ENCODE measurements at regions not wholly inside any gene's neighbourhood (a gene's known extent, or its start where the extent isn't known, plus 50 kb on each side); places are given as distances from the start of the nearest gene placed in this dataset.

DNA sequence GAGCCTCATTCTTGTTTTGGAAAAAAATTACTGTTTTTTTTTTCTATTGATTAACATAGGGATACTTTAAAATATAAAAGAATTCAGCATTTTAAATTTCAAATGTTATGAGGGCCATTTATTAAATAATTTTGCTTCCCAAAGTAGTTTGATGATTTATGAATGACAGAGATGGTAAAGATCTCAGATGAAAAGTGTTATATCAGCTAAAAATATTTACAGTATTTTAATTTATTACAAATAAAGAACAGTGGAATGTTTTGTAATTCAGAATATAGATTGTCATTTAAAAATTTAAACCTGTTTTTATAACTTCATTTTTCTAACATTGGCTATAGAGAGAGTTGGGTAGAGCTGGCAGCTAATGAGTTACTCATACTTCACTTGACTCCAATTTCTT lies 256.0 kb downstream of the TPBG start:
- no peaks in the 10 kb centered on the region for H3K36me3 Mint-ChIP-seq
- Histone ChIP-seq H3K9me3 (replicated peaks in 1 of 2; ENCODE audit: control insufficient read depth in 1 of 2, insufficient read depth in 1 of 2, low read length in 2 of 2) (no peaks in the 10 kb centered on the region), H2AFZ (ENCODE audit: insufficient read depth, low read depth, low read length, poor library complexity, severe bottlenecking) (no peak overlapping the region), H3K4me2 (replicated peaks; ENCODE audit: extremely low read depth, low read length, poor library complexity, severe bottlenecking) (no peak overlapping the region), H3K27me3 (ENCODE audit: control insufficient read depth in 2 of 2, insufficient read depth in 2 of 2, low read length in 2 of 2) (no peaks in the 10 kb centered on the region), H3K4me1 (ENCODE audit: control insufficient read depth in 1 of 2, insufficient read depth in 2 of 2, low read length in 2 of 2) (no peaks in the 10 kb centered on the region), H3K4me3 (replicated peaks in 1 of 3; ENCODE audit: low read depth in 2 of 3, low read length in 3 of 3) (no peak overlapping the region), H3K36me3 (replicated peaks in 1 of 2; ENCODE audit: control insufficient read depth in 1 of 2, insufficient read depth in 2 of 2, low read length in 2 of 2) (no peaks in the 10 kb centered on the region), H4K20me1 (ENCODE audit: insufficient read depth, low read length) (no peaks in the 10 kb centered on the region), H3K27ac (ENCODE audit: low read depth in 1 of 2, low read length in 2 of 2) (no peak overlapping the region), H3K79me2 (ENCODE audit: insufficient read depth, low read length) (no peaks in the 10 kb centered on the region), H3K9ac (ENCODE audit: insufficient read depth, low read length, poor library complexity, severe bottlenecking) (no peak overlapping the region)
- no peak for DNase-seq
- intact Hi-C loops (cut with micrococcal nuclease) = no loop called here
- H3K27me3 Mint-ChIP-seq (ENCODE audit: low read depth in 3 of 3) = peaks cover 0 to 2% (median 0%) of the 10 kb centered on the region in 3 donors
- TF ChIP-seq, protein P1, sequence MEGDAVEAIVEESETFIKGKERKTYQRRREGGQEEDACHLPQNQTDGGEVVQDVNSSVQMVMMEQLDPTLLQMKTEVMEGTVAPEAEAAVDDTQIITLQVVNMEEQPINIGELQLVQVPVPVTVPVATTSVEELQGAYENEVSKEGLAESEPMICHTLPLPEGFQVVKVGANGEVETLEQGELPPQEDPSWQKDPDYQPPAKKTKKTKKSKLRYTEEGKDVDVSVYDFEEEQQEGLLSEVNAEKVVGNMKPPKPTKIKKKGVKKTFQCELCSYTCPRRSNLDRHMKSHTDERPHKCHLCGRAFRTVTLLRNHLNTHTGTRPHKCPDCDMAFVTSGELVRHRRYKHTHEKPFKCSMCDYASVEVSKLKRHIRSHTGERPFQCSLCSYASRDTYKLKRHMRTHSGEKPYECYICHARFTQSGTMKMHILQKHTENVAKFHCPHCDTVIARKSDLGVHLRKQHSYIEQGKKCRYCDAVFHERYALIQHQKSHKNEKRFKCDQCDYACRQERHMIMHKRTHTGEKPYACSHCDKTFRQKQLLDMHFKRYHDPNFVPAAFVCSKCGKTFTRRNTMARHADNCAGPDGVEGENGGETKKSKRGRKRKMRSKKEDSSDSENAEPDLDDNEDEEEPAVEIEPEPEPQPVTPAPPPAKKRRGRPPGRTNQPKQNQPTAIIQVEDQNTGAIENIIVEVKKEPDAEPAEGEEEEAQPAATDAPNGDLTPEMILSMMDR (IDR thresholded peaks at IDR 0.05) = no peak
- no peak overlapping the region for H3K27ac Mint-ChIP-seq
- H3K4me3 Mint-ChIP-seq = no peak overlapping the region
- no peaks in the 10 kb centered on the region for H3K4me1 Mint-ChIP-seq
- peaks cover 0 to 15% (median 5%) of the 10 kb centered on the region in 7 donors for H3K9me3 Mint-ChIP-seq

- Mint-ChIP-seq H3K4me1 (no peaks in the 10 kb centered on the region), H3K9me3 (peaks cover 0 to 21% (median 8%) of the 10 kb centered on the region in 7 donors), H3K27ac (peak overlapping the region in 1 of 7 donors; percentile 2), H3K36me3 (no peaks in the 10 kb centered on the region), H3K27me3 (ENCODE audit: low read depth in 3 of 3) (peaks cover 0 to 2% (median 0%) of the 10 kb centered on the region in 3 donors), H3K4me3 (no peak overlapping the region)
- no peak overlapping the region for H3K4me3 ChIP-seq (replicated peaks in 1 of 3; ENCODE audit: low read depth in 2 of 3, low read length in 3 of 3)
- no peaks in the 10 kb centered on the region for H3K27me3 ChIP-seq (ENCODE audit: control insufficient read depth in 2 of 2, insufficient read depth in 2 of 2, low read length in 2 of 2)
- TF ChIP-seq, protein P1 (IDR thresholded peaks at IDR 0.05) = no peak
- H4K20me1 ChIP-seq (ENCODE audit: insufficient read depth, low read length) = no peaks in the 10 kb centered on the region
- no peak for DNase-seq
- no peaks in the 10 kb centered on the region for H3K36me3 ChIP-seq (replicated peaks in 1 of 2; ENCODE audit: control insufficient read depth in 1 of 2, insufficient read depth in 2 of 2, low read length in 2 of 2)
- no peak overlapping the region for H3K27ac ChIP-seq (ENCODE audit: low read depth in 1 of 2, low read length in 2 of 2)
- H3K9me3 ChIP-seq (replicated peaks in 1 of 2; ENCODE audit: control insufficient read depth in 1 of 2, insufficient read depth in 1 of 2, low read length in 2 of 2) = no peaks in the 10 kb centered on the region
- intact Hi-C loops (cut with micrococcal nuclease) = no loop called here
- H3K4me1 ChIP-seq (ENCODE audit: control insufficient read depth in 1 of 2, insufficient read depth in 2 of 2, low read length in 2 of 2) = no peaks in the 10 kb centered on the region
- H3K9ac ChIP-seq (ENCODE audit: insufficient read depth, low read length, poor library complexity, severe bottlenecking) = no peak overlapping the region
- no peak overlapping the region for H2AFZ ChIP-seq (ENCODE audit: insufficient read depth, low read depth, low read length, poor library complexity, severe bottlenecking)
- no peaks in the 10 kb centered on the region for H3K79me2 ChIP-seq (ENCODE audit: insufficient read depth, low read length)
- H3K4me2 ChIP-seq (replicated peaks; ENCODE audit: extremely low read depth, low read length, poor library complexity, severe bottlenecking) = no peak overlapping the region
Measured at GRCh38 chr6:82622461-82622860, 258.8 kb downstream of the TPBG start.
